Progenitor cell of endocrine pancreas (in vitro differentiated cells): ENCODE measurements at regions not wholly inside any gene's neighbourhood (a gene's known extent, or its start where the extent isn't known, plus 50 kb on each side); places are given as distances from the start of the nearest gene placed in this dataset.
"Not testable (repeated sequence)": the region's sequence is repeated elsewhere in the genome, so short reads cannot be mapped to it uniquely, and the experiment has no call there.

Experiments
- DNase-seq: peaks from one replicate; pipeline ENCODE4 v3.0.0; 2021; ENCODE audit warnings: low spot score; ENCODE audit not compliant: unreplicated experiment
- H3K27ac Mint-ChIP-seq: 2 replicates; pipeline ENCODE4 v1.8.0; 2021; ENCODE audit warnings: mild to moderate bottlenecking, moderate library complexity, mixed read lengths
- H3K27me3 Mint-ChIP-seq: 2 replicates; pipeline ENCODE4 v1.8.0; 2021; ENCODE audit warnings: mixed read lengths
- H3K36me3 Mint-ChIP-seq: 2 replicates; pipeline ENCODE4 v1.8.0; 2022; ENCODE audit warnings: mixed read lengths; ENCODE audit not compliant: insufficient read depth
- H3K4me1 Mint-ChIP-seq: 2 replicates; pipeline ENCODE4 v1.8.0; 2021; ENCODE audit warnings: low read depth, mixed read lengths
- H3K4me3 Mint-ChIP-seq: 2 replicates; pipeline ENCODE4 v1.8.0; 2021; ENCODE audit warnings: low read depth, mild to moderate bottlenecking, moderate library complexity, mixed read lengths
- H3K9me3 Mint-ChIP-seq: 2 replicates; pipeline ENCODE4 v1.8.0; 2021; ENCODE audit warnings: low read depth, mixed read lengths
- CTCF ChIP-seq: fragments of 200-600 bp; sonication (generic); IDR thresholded peaks from one replicate; pipeline ENCODE4 v1.5.0; 2021; ENCODE audit warnings: antibody characterized with exemption, mild to moderate bottlenecking; ENCODE audit not compliant: unreplicated experiment

- Mint-ChIP-seq H3K4me3 (no peak overlapping the region), H3K9me3 (peaks cover 11% of the 10 kb centered on the region), H3K27ac (no peak overlapping the region), H3K36me3 (peaks cover 2% of the 10 kb centered on the region), H3K27me3 (no peaks in the 10 kb centered on the region), H3K4me1 (peaks cover 6% of the 10 kb centered on the region)
- TF ChIP-seq CTCF: no peak
- DNase-seq: no peak
These were observed 123.2 kb downstream of the ADSS2 start for GRCh38 chr1:244328476-244328875.

GRCh38 chr1:244329591-244330317 is 122.0 kb downstream of the ADSS2 start:
- Mint-ChIP-seq H3K4me3 (no peak overlapping the region), H3K27me3 (peaks cover 6% of the 10 kb centered on the region), H3K9me3 (peaks cover 11% of the 10 kb centered on the region), H3K27ac (no peak overlapping the region), H3K36me3 (peaks cover 2% of the 10 kb centered on the region), H3K4me1 (peaks cover 6% of the 10 kb centered on the region)
- DNase-seq: no peak
- TF ChIP-seq CTCF: no peak

- peaks cover 11% of the 10 kb centered on the region for H3K9me3 Mint-ChIP-seq
- TF ChIP-seq CTCF: no peak
- peaks cover 6% of the 10 kb centered on the region for H3K27me3 Mint-ChIP-seq
- H3K4me3 Mint-ChIP-seq: no peak overlapping the region
- peaks cover 2% of the 10 kb centered on the region for H3K36me3 Mint-ChIP-seq
- peaks cover 6% of the 10 kb centered on the region for H3K4me1 Mint-ChIP-seq
- no peak for DNase-seq
- H3K27ac Mint-ChIP-seq: no peak overlapping the region
These were observed 121.4 kb downstream of the ADSS2 start for GRCh38 chr1:244330318-244330625.

GRCh38 chr1:244332761-244333160 is 118.9 kb downstream of the ADSS2 start:
- H3K9me3 Mint-ChIP-seq: peaks cover 11% of the 10 kb centered on the region
- H3K27ac Mint-ChIP-seq, H3K4me3 Mint-ChIP-seq, H3K27me3 Mint-ChIP-seq, H3K36me3 Mint-ChIP-seq, H3K4me1 Mint-ChIP-seq, DNase-seq: not testable (repeated sequence)

GRCh38 chr1:244334315-244334714 is 117.4 kb downstream of the ADSS2 start:
- not testable (repeated sequence) for H3K4me3 Mint-ChIP-seq, H3K9me3 Mint-ChIP-seq, H3K27ac Mint-ChIP-seq, H3K4me1 Mint-ChIP-seq, DNase-seq, H3K27me3 Mint-ChIP-seq, H3K36me3 Mint-ChIP-seq

GRCh38 chr1:244334842-244335241 is 116.9 kb downstream of the ADSS2 start:
- H3K27ac Mint-ChIP-seq, H3K27me3 Mint-ChIP-seq, H3K4me1 Mint-ChIP-seq, H3K36me3 Mint-ChIP-seq, DNase-seq, H3K4me3 Mint-ChIP-seq, H3K9me3 Mint-ChIP-seq: not testable (repeated sequence)

GRCh38 chr1:244335456-244335855 is 116.3 kb downstream of the ADSS2 start:
- no peak for DNase-seq
- TF ChIP-seq CTCF: no peak
- Mint-ChIP-seq H3K9me3 (peaks cover 4% of the 10 kb centered on the region), H3K4me3 (no peak overlapping the region), H3K27ac (no peak overlapping the region), H3K27me3 (peaks cover 8% of the 10 kb centered on the region), H3K4me1 (no peaks in the 10 kb centered on the region), H3K36me3 (no peaks in the 10 kb centered on the region)
